Neutrophil (primary cell): ENCODE measurements at regions not wholly inside any gene's neighbourhood (a gene's known extent, or its start where the extent isn't known, plus 50 kb on each side); places are given as distances from the start of the nearest gene placed in this dataset.
"Not testable (repeated sequence)": the region's sequence is repeated elsewhere in the genome, so short reads cannot be mapped to it uniquely, and the experiment has no call there.

ENCODE experiments used
- H3K27ac ChIP-seq: fragments of 200-600 bp; sonication (generic); 2 replicates; pipeline ENCODE4 v1.5.1; 2016; ENCODE audit warnings: mild to moderate bottlenecking, moderate library complexity
- H3K27me3 ChIP-seq: fragments of 200-600 bp; sonication (generic); 2 replicates; pipeline ENCODE4 v1.6.0; 2016; ENCODE audit warnings: mild to moderate bottlenecking
- H3K36me3 ChIP-seq: fragments of 200-600 bp; sonication (generic); 2 replicates; pipeline ENCODE4 v1.5.1; 2017
- H3K4me1 ChIP-seq, 2 experiments: fragments of 200-600 bp in 1 of 2; sonication (generic) in 1 of 2; 1 replicate in 1 of 2; 2 replicates in 1 of 2; pipeline versions ENCODE4 v1.5.1 to v1.6.1; 2013 to 2016; ENCODE audit warnings: low read depth in 1 of 2, low read length in 1 of 2, mild to moderate bottlenecking in 1 of 2, moderate library complexity in 1 of 2; ENCODE audit not compliant: control insufficient read depth in 1 of 2, insufficient read depth in 1 of 2
- H3K4me3 ChIP-seq, 2 experiments: fragments of 200-600 bp in 1 of 2; sonication (generic) in 1 of 2; 1 replicate in 1 of 2; 2 replicates in 1 of 2; pipeline ENCODE4 v1.5.1; 2013 to 2016; ENCODE audit warnings: low read depth in 1 of 2, low read length in 1 of 2, mild to moderate bottlenecking in 1 of 2, moderate library complexity in 1 of 2
- H3K9me3 ChIP-seq: fragments of 200-600 bp; sonication (generic); 2 replicates; pipeline ENCODE4 v1.5.1; 2016
- CTCF ChIP-seq: fragments of 200-600 bp; sonication (generic); IDR thresholded peaks from 2 replicates; pipeline ENCODE4 v1.5.1; 2016; ENCODE audit warnings: antibody characterized with exemption

- Histone ChIP-seq H3K36me3 (no peaks in the 10 kb centered on the region), H3K9me3 (no peaks in the 10 kb centered on the region), H3K4me1 (no peaks in the 10 kb centered on the region), H3K27me3 (peaks cover 47% of the 10 kb centered on the region), H3K27ac (no peak overlapping the region), H3K4me3 (no peak overlapping the region)
- no peak for TF ChIP-seq CTCF
These were observed 99.7 kb downstream of the ZNF22 start for GRCh38 chr10:45100429-45100828.

GRCh38 chr10:45104674-45105073 lies 104.0 kb downstream of the ZNF22 start:
- no peak overlapping the region for H3K4me3 ChIP-seq
- H3K9me3 ChIP-seq, result no peaks in the 10 kb centered on the region
- H3K4me1 ChIP-seq, result no peaks in the 10 kb centered on the region
- H3K27ac ChIP-seq, result no peak overlapping the region
- H3K36me3 ChIP-seq, result no peaks in the 10 kb centered on the region
- TF ChIP-seq CTCF, result no peak
- peaks cover 58% of the 10 kb centered on the region for H3K27me3 ChIP-seq

DNA sequence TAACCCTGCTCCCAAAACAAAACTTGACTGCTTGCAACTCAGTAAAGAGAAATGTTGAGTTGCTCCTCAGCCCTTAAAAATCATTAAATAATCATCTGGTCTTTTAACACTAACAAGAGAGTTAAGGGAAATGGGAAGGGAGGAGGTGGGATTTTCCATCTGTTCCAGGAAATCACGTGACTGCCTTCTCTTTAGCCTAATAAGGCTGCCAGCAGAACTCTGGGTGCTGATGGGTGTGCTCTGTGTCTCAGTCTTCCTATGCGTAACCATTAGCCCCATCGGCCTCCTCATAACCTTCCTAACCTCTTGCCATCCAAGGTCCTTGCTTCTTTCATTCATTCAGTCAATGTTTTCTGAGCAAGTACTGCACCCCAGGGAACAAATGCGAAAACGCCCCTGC lies 104.6 kb downstream of the ZNF22 start:
- H3K4me1 ChIP-seq, H3K27ac ChIP-seq, H3K4me3 ChIP-seq, H3K9me3 ChIP-seq, H3K36me3 ChIP-seq: not testable (repeated sequence)
- H3K27me3 ChIP-seq, result peaks cover 52% of the 10 kb centered on the region

DNA sequence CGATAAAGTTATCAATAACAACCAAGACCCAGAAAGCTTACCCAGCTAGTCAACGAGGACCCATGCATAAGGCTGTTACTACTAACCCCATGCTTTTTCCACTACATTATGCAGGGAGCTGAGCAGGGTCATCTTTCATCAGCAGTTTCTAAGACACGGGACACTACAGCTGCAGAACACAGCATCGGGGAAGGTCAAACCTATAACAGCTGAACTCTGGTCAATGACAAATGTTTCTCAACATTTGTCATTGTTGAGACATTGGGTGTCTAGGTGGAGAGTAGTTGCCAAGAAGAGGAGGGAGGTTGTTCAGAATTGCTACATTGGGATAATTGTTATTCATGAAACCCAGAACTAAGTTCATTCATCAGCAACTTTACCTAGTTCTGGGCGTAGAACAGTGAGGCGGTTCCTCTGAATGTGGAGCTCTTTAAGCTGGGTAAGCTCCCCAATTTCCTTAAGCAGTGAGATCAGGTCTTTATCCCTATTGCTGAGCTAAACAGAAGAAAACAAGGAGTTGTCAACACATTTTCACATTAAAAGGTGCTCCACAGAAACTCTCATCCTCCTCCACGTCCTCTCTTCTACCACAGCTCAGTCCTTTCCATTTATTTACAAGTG lies 105.6 kb downstream of the ZNF22 start:
- Histone ChIP-seq H3K27me3 (peaks cover 41% of the 10 kb centered on the region), H3K4me1 (no peaks in the 10 kb centered on the region), H3K36me3 (no peaks in the 10 kb centered on the region), H3K4me3 (no peak overlapping the region), H3K9me3 (no peaks in the 10 kb centered on the region), H3K27ac (no peak overlapping the region)
- TF ChIP-seq CTCF, result no peak

- H3K27ac ChIP-seq, result no peak overlapping the region
- no peak for TF ChIP-seq CTCF
These were observed 110.8 kb downstream of the ZNF22 start for GRCh38 chr10:45111509-45111908.

GRCh38 chr10:45117940-45118339 lies 117.2 kb downstream of the ZNF22 start:
- not testable (repeated sequence) for H3K4me1 ChIP-seq, H3K9me3 ChIP-seq, H3K36me3 ChIP-seq, H3K4me3 ChIP-seq, H3K27ac ChIP-seq, H3K27me3 ChIP-seq

More at GRCh38 chr10:45111509-45111908, 110.8 kb downstream of the ZNF22 start:
- H3K9me3 ChIP-seq, result no peaks in the 10 kb centered on the region
- H3K27me3 ChIP-seq, result peaks cover 3% of the 10 kb centered on the region
- H3K36me3 ChIP-seq, result no peaks in the 10 kb centered on the region
- no peak overlapping the region for H3K4me3 ChIP-seq
- H3K4me1 ChIP-seq, result no peaks in the 10 kb centered on the region

- TF ChIP-seq CTCF, result no peak
- H3K9me3 ChIP-seq, result no peaks in the 10 kb centered on the region
- no peaks in the 10 kb centered on the region for H3K36me3 ChIP-seq
- no peak overlapping the region for H3K27ac ChIP-seq
- no peak overlapping the region for H3K4me3 ChIP-seq
- no peaks in the 10 kb centered on the region for H3K4me1 ChIP-seq
- H3K27me3 ChIP-seq, result peaks cover 4% of the 10 kb centered on the region
These were observed 118.2 kb downstream of the ZNF22 start for GRCh38 chr10:45118929-45119328.

- not testable (repeated sequence) for H3K4me1 ChIP-seq, H3K9me3 ChIP-seq, H3K36me3 ChIP-seq, H3K4me3 ChIP-seq, H3K27ac ChIP-seq, H3K27me3 ChIP-seq
These were observed 121.6 kb downstream of the ZNF22 start for GRCh38 chr10:45122180-45122860.
